Left ventricle myocardium superior (tissue), 1 donor: ENCODE measurements at regions not wholly inside any gene's neighbourhood (a gene's known extent, or its start where the extent isn't known, plus 50 kb on each side); places are given as distances from the start of the nearest gene placed in this dataset.

Experiments used
- ATAC-seq: fragments of 200-7000 bp; cut with Tn5 transposase; one replicate; pipeline ENCODE4 v1.9.1; 2020; ENCODE audit warnings: mild to moderate bottlenecking, moderate library complexity
- DNase-seq: peaks from one replicate; pipeline ENCODE4 v3.0.0-alpha.2; 2020
- intact Hi-C: fragments of 100-400 bp; cut with micrococcal nuclease; formaldehyde crosslinking; loops from one replicate; pipeline ENCODE4 v1.11.0; 2022
- donor health status: DM: no; HTN: yes; CAD: no; lungs with severe emphysema.

DNA sequence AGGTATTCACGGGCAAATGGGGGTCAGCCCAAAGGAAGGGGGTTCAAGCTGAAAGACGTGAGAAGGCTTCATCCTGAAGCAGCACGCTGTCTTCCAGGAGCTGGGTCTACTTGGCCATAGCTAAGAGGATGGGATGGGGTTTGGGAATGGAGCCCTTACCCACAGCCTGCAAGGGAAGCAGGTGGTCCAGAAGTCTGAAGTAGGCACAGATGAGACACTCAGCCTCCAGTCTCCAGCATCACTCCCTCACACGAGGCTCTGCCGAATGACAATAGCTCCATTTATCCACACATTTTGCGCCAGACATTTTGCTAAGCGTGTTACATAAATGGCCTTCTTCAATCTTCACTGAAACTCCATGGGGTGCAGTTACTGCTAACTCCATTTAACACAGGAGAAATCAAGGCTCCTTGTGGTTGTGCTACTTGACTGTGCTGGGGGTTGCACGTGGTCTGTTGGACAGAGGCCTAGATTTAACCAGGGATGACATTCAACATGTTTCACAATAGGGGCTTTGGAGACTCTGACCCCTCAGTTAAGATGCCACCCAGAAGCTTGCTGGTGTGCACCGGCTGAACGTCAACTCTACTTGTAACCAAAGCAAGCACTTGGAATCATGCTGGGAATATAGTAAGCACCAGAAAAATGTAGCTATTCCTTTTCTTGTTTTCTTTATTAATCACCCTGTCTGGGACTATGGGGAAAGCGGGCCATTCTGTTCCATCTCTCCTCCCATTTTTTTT, 85.3 kb downstream of the FAM241B start:
- ATAC-seq (no peak), DNase-seq (no peak)
- intact Hi-C loops = loop anchor here (10.0 kb wide), 1 partner anchor 71 kb away; no protein-coding TSS in a partner anchor

- ATAC-seq = peak; percentile 60
- DNase-seq = no peak
- intact Hi-C loops = loop anchor here (10.0 kb wide), 1 partner anchor 71 kb away; no protein-coding TSS in a partner anchor
Observed at GRCh38 chr10:69715899-69716606, 85.7 kb upstream of the COL13A1 start.

GRCh38 chr10:69716711-69717560, 84.8 kb upstream of the COL13A1 start:
- peak; percentile 57 for ATAC-seq
- intact Hi-C loops = loop anchor here (10.0 kb wide), 1 partner anchor 72 kb away; no protein-coding TSS in a partner anchor
- peak; percentile 74 for DNase-seq

GRCh38 chr10:69718951-69719350, 82.8 kb upstream of the COL13A1 start:
- ATAC-seq = no peak
- intact Hi-C loops = loop anchor here (10.0 kb wide), 1 partner anchor 74 kb away; no protein-coding TSS in a partner anchor
- no peak for DNase-seq

GRCh38 chr10:69721690-69722310, 79.9 kb upstream of the COL13A1 start:
- ATAC-seq (peak; percentile 97), DNase-seq (peak; percentile 79)
- intact Hi-C loops = no loop called here

- intact Hi-C loops = no loop called here
- ATAC-seq (no peak), DNase-seq (no peak)
Observed at GRCh38 chr10:69723653-69724052, 78.1 kb upstream of the COL13A1 start.

- DNase-seq = no peak
- intact Hi-C loops = no loop called here
- ATAC-seq = no peak
Observed at GRCh38 chr10:69726850-69727249, 74.9 kb upstream of the COL13A1 start.

GRCh38 chr10:69728335-69728870, 73.3 kb upstream of the COL13A1 start:
- intact Hi-C loops = no loop called here
- ATAC-seq (peak; percentile 48), DNase-seq (no peak)

DNA sequence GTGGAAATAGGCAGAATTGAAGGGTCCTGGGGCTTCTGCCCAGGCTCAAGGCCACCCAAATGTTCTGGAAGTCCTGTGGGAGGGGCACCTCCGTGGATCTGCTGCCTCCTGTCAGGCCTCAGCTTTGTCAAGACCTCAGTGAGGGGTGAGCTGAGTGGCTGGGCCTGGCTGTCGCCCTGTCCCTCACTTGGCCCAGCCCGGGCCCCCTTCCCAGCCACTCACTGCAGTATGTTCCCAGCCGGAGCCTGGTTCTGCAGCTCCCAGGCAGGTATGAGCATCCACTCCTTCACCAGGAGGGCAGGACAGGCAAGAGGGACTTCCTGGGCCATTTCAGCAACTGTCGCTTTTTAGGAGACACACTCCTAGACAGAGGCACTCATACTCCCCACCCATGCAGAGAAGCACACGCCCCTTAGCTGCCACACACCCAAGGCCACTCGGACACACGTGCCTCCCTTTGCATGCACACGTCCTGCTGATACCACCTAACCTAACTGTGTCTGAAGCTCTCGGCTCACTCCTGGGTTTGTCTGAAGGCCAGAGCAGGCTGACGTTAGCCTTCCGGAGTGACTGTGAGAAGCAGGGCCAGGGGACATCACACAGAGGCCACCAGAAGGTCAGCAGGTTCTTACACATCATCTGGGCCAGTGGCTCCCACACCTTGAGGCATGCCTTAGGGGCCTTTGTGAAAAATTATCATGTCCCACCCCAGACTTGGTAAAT, 72.2 kb upstream of the COL13A1 start:
- intact Hi-C loops = no loop called here
- ATAC-seq = peak; percentile 14

DNA sequence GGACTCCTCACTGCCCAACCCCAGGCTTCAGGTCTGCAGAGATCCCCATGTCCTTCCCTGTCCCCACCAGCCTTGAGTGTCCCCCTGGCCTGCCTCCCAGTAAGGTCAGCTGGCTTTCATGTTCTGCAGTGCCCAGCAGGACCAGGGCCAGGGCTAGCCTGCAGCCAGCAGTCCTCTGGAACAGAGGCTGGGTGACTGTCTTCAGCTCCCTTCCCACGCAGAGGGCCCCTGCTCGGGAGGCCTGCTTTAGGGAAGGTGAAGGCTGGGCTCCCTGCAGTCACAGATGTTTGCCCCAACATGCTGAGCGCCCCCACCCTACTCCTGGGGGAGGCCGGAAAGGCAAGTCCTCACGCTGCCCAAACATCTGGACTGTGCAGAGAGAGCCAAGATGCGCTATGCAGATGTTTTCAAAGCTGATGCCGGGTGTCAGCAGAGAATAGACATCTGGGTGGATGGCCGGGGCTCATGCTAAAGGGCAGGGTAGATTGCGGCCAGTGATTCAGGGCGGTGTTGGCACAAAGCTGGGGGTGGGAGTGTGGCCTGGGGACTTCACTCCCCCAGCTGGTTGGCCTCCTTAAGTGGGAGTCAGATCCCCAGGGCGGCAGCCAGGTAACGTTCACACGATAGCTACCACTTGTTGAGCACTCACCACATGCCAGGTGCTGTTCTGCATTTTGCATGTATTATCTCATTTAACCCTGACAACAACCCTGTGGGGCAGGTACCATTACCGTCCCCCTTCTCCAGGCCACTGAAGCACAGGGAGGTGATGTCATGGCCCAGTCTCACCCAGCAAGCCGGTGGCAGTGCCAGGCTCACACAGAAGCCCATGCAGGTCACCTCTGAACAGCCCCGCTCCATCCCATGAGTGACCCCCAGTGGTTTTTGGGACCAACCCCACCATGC, 71.2 kb upstream of the COL13A1 start:
- peak; percentile 86 for DNase-seq

More for the DNA sequence above, 72.2 kb upstream of the COL13A1 start:
- DNase-seq = no peak

DNA sequence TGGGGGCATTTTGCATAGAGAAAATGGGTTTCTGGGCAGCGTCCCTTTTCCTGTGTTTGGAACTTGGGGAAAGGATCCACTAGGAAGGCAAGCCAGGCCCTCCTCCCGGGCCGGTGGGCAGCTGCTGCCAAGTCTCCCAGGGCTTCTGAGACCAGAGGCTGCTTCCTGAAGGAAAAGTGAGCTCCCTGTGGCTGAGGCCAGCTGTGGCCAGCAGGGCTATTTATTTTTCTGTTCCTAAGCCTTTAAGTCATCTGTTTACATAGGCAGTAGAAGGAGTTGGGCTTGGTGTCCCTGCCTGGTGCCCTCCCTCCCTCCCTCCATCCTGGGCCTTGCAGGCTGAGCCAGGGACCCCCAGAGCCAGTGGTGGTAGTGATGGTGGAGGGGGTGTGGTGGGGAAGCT, 70.5 kb upstream of the COL13A1 start:
- ATAC-seq = peak; percentile 5
- intact Hi-C loops = no loop called here
- peak; percentile 66 for DNase-seq

More for the DNA sequence above, 71.2 kb upstream of the COL13A1 start:
- peak; percentile 76 for ATAC-seq
- intact Hi-C loops = no loop called here

DNA sequence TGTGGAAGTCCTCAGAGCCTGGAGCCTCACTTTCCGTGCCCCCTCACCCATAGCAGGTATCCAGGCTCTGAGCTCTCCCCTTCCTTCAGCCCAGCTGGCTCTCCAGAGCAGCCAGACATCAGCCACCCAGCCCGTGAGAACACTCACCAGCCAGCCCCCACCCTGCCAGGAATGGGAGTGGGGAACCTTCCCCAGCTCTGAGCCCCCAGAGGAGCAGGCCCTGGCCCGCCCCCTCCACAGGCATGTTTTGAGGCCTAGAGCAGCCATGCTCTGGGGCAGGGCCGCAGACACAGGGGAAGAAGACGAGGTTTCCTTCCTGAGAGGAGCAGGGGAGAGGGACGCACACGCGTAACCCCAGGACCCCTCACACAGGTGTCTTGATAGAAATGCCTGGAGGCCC, 70.0 kb upstream of the COL13A1 start:
- no peak for ATAC-seq
- intact Hi-C loops = no loop called here
- no peak for DNase-seq

DNA sequence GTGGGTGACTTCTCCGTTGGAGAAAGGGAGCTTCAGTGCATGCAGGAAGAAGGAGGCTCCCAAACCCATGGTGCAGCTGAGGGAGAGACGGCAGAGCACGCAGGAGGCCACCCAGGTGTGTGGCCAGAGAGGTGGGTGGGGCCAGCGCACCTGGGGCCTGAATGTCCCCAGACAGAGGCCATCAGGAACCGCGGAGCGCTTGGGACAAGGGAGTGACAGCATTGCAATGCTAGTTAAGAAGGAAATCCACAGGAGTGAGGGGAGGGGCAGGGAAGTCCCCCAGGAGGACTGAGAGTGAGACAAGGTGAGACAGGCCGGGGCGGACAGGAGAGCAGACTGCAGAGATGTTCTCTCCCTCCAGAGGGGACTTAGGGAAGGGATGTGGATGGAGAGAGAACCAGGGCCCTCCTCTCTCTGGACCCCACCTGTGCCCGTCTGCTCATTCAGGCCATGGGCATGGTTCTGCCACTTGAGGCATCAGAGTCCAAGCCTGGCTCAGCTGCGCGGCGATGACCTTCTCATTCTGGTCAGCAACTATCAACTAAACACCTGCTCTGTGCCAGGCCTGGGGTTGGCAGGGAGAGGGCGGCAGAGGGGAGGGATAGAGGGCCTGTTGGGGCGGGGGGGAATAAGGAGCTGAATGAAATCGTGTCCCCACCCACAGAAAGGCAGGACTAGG, 69.4 kb upstream of the COL13A1 start:
- DNase-seq = peak; percentile 73
- intact Hi-C loops = no loop called here
- peak; percentile 48 for ATAC-seq

DNA sequence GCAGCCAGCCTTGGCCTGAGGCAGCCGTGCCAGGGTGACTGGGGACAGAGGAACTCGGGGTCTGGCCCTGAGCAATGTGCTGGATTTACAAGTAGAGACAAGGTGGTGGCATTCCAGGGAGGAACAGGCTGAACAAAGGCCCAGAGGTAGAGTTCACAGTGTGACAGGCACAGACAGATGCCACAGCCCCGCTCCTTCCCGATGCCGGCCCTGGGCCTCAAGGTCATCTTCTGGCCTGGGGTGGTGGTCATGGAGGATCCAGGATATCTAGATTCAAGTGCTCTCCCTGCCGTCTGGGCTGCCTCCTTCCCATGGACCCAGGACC, 68.9 kb upstream of the COL13A1 start:
- ATAC-seq = no peak
- intact Hi-C loops = no loop called here
- DNase-seq = no peak

GRCh38 chr10:69733791-69734261, 67.9 kb upstream of the COL13A1 start:
- ATAC-seq (peak; percentile 2), DNase-seq (no peak)
- intact Hi-C loops = no loop called here

- DNase-seq (no peak), ATAC-seq (no peak)
- intact Hi-C loops = no loop called here
Observed at GRCh38 chr10:69734416-69734796, 67.3 kb upstream of the COL13A1 start.
